ENCODE measurements at regions not wholly inside any gene's neighbourhood (a gene's known extent, or its start where the extent isn't known, plus 50 kb on each side); places are given as distances from the start of the nearest gene placed in this dataset.

- 100% methylated on average over 1 of the region's 1 CpG for WGBS (ENCODE audit: insufficient coverage)
- DNase-seq, result no peak
- Histone ChIP-seq H3K4me1 (ENCODE audit: control extremely low read depth in 1 of 4, control insufficient read depth in 4 of 4, insufficient read depth in 4 of 4, low read length in 3 of 4) (no peaks in the 10 kb centered on the region), H3K27me3 (replicated peaks in 2 of 5; ENCODE audit: control insufficient read depth in 4 of 5, insufficient read depth in 5 of 5, low read length in 4 of 5) (no peaks in the 10 kb centered on the region), H3K27ac (ENCODE audit: insufficient read depth in 1 of 2, low read depth in 1 of 2, low read length in 2 of 2, poor library complexity in 1 of 2, severe bottlenecking in 2 of 2) (no peak overlapping the region), H3K9me3 (ENCODE audit: control extremely low read depth in 1 of 5, control insufficient read depth in 4 of 5, insufficient read depth in 2 of 5, low read depth in 1 of 5, low read length in 4 of 5) (no peaks in the 10 kb centered on the region), H3K36me3 (ENCODE audit: control insufficient read depth in 4 of 4, insufficient read depth in 4 of 4, low read length in 3 of 4) (no peaks in the 10 kb centered on the region), H3K4me3 (ENCODE audit: control insufficient read depth in 1 of 7, extremely low read depth in 1 of 7, insufficient read depth in 4 of 7, low read depth in 2 of 7, low read length in 6 of 7) (no peak overlapping the region)
- ChIA-PET CTCF (no interaction called here), POLR2A (no interaction called here)
These were observed 244.9 kb upstream of the TYRP1 start for GRCh38 chr9:12448246-12448645.

- POLR2A ChIA-PET, result no interaction called here
- Histone ChIP-seq H3K27ac (ENCODE audit: insufficient read depth in 1 of 2, low read depth in 1 of 2, low read length in 2 of 2, poor library complexity in 1 of 2, severe bottlenecking in 2 of 2) (no peak overlapping the region), H3K4me1 (ENCODE audit: control extremely low read depth in 1 of 4, control insufficient read depth in 4 of 4, insufficient read depth in 4 of 4, low read length in 3 of 4) (no peaks in the 10 kb centered on the region), H3K4me3 (ENCODE audit: control insufficient read depth in 1 of 7, extremely low read depth in 1 of 7, insufficient read depth in 4 of 7, low read depth in 2 of 7, low read length in 6 of 7) (no peak overlapping the region), H3K36me3 (ENCODE audit: control insufficient read depth in 4 of 4, insufficient read depth in 4 of 4, low read length in 3 of 4) (no peaks in the 10 kb centered on the region), H3K27me3 (replicated peaks in 2 of 5; ENCODE audit: control insufficient read depth in 4 of 5, insufficient read depth in 5 of 5, low read length in 4 of 5) (peaks cover 0 to 3% (median 0%) of the 10 kb centered on the region in 5 experiments), H3K9me3 (ENCODE audit: control extremely low read depth in 1 of 5, control insufficient read depth in 4 of 5, insufficient read depth in 2 of 5, low read depth in 1 of 5, low read length in 4 of 5) (peaks cover 0 to 1% (median 0%) of the 10 kb centered on the region in 5 experiments)
- no CpG with 5 or more reads among the region's 1 CpG for WGBS (ENCODE audit: insufficient coverage)
- no peak for DNase-seq
- CTCF ChIA-PET, result no interaction called here
These were observed 235.9 kb upstream of the TYRP1 start for GRCh38 chr9:12457237-12457636.

- Histone ChIP-seq H3K9me3 (ENCODE audit: control extremely low read depth in 1 of 5, control insufficient read depth in 4 of 5, insufficient read depth in 2 of 5, low read depth in 1 of 5, low read length in 4 of 5) (no peaks in the 10 kb centered on the region), H3K4me3 (ENCODE audit: control insufficient read depth in 1 of 7, extremely low read depth in 1 of 7, insufficient read depth in 4 of 7, low read depth in 2 of 7, low read length in 6 of 7) (no peak overlapping the region), H3K4me1 (ENCODE audit: control extremely low read depth in 1 of 4, control insufficient read depth in 4 of 4, insufficient read depth in 4 of 4, low read length in 3 of 4) (no peaks in the 10 kb centered on the region), H3K27me3 (replicated peaks in 2 of 5; ENCODE audit: control insufficient read depth in 4 of 5, insufficient read depth in 5 of 5, low read length in 4 of 5) (peaks cover 0 to 3% (median 0%) of the 10 kb centered on the region in 5 experiments), H3K27ac (ENCODE audit: insufficient read depth in 1 of 2, low read depth in 1 of 2, low read length in 2 of 2, poor library complexity in 1 of 2, severe bottlenecking in 2 of 2) (no peak overlapping the region), H3K36me3 (ENCODE audit: control insufficient read depth in 4 of 4, insufficient read depth in 4 of 4, low read length in 3 of 4) (no peaks in the 10 kb centered on the region)
- ChIA-PET CTCF (no interaction called here), POLR2A (no interaction called here)
- DNase-seq, result no peak
- WGBS (ENCODE audit: insufficient coverage), result 100% methylated on average over 2 of the region's 2 CpGs
These were observed 231.3 kb upstream of the TYRP1 start for GRCh38 chr9:12461763-12462460.

- no peak overlapping the region for H3K27ac ChIP-seq (ENCODE audit: insufficient read depth in 1 of 2, low read depth in 1 of 2, low read length in 2 of 2, poor library complexity in 1 of 2, severe bottlenecking in 2 of 2)
- no peak overlapping the region for H3K4me3 ChIP-seq (ENCODE audit: control insufficient read depth in 1 of 7, extremely low read depth in 1 of 7, insufficient read depth in 4 of 7, low read depth in 2 of 7, low read length in 6 of 7)
- no peak for DNase-seq
- ChIA-PET POLR2A (no interaction called here), CTCF (interaction anchor here (1.1 kb wide), 1 partner anchor 8 kb away, joined by 4 read pairs; no protein-coding TSS in a partner anchor)
- no peaks in the 10 kb centered on the region for H3K9me3 ChIP-seq (ENCODE audit: control extremely low read depth in 1 of 5, control insufficient read depth in 4 of 5, insufficient read depth in 2 of 5, low read depth in 1 of 5, low read length in 4 of 5)
- no peaks in the 10 kb centered on the region for H3K36me3 ChIP-seq (ENCODE audit: control insufficient read depth in 4 of 4, insufficient read depth in 4 of 4, low read length in 3 of 4)
- no peaks in the 10 kb centered on the region for H3K4me1 ChIP-seq (ENCODE audit: control extremely low read depth in 1 of 4, control insufficient read depth in 4 of 4, insufficient read depth in 4 of 4, low read length in 3 of 4)
- H3K27me3 ChIP-seq (replicated peaks in 2 of 5; ENCODE audit: control insufficient read depth in 4 of 5, insufficient read depth in 5 of 5, low read length in 4 of 5), result peaks cover 0 to 3% (median 0%) of the 10 kb centered on the region in 5 experiments
These were observed 230.3 kb upstream of the TYRP1 start for GRCh38 chr9:12462861-12463260.

- no peak for DNase-seq
- POLR2A ChIA-PET, result no interaction called here
- H3K27ac ChIP-seq (ENCODE audit: insufficient read depth in 1 of 2, low read depth in 1 of 2, low read length in 2 of 2, poor library complexity in 1 of 2, severe bottlenecking in 2 of 2), result no peak overlapping the region
- no peaks in the 10 kb centered on the region for H3K4me1 ChIP-seq (ENCODE audit: control extremely low read depth in 1 of 4, control insufficient read depth in 4 of 4, insufficient read depth in 4 of 4, low read length in 3 of 4)
- H3K9me3 ChIP-seq (ENCODE audit: control extremely low read depth in 1 of 5, control insufficient read depth in 4 of 5, insufficient read depth in 2 of 5, low read depth in 1 of 5, low read length in 4 of 5), result no peaks in the 10 kb centered on the region
- peaks cover 0 to 2% (median 0%) of the 10 kb centered on the region in 5 experiments for H3K27me3 ChIP-seq (replicated peaks in 2 of 5; ENCODE audit: control insufficient read depth in 4 of 5, insufficient read depth in 5 of 5, low read length in 4 of 5)
- no peak overlapping the region for H3K4me3 ChIP-seq (ENCODE audit: control insufficient read depth in 1 of 7, extremely low read depth in 1 of 7, insufficient read depth in 4 of 7, low read depth in 2 of 7, low read length in 6 of 7)
- CTCF ChIA-PET, result interaction anchor here (1.1 kb wide), 1 partner anchor 8 kb away, joined by 4 read pairs; no protein-coding TSS in a partner anchor
- no peaks in the 10 kb centered on the region for H3K36me3 ChIP-seq (ENCODE audit: control insufficient read depth in 4 of 4, insufficient read depth in 4 of 4, low read length in 3 of 4)
- 83% methylated on average over 1 of the region's 3 CpGs for WGBS (ENCODE audit: insufficient coverage)
These were observed 229.5 kb upstream of the TYRP1 start for GRCh38 chr9:12463641-12464040.

GRCh38 chr9:12464400-12464799 lies 228.8 kb upstream of the TYRP1 start:
- POLR2A ChIA-PET, result no interaction called here
- no peak overlapping the region for H3K27ac ChIP-seq (ENCODE audit: insufficient read depth in 1 of 2, low read depth in 1 of 2, low read length in 2 of 2, poor library complexity in 1 of 2, severe bottlenecking in 2 of 2)
- WGBS (ENCODE audit: insufficient coverage), result no CpG with 5 or more reads among the region's 3 CpGs
- no peak overlapping the region for H3K4me3 ChIP-seq (ENCODE audit: control insufficient read depth in 1 of 7, extremely low read depth in 1 of 7, insufficient read depth in 4 of 7, low read depth in 2 of 7, low read length in 6 of 7)
- no peaks in the 10 kb centered on the region for H3K36me3 ChIP-seq (ENCODE audit: control insufficient read depth in 4 of 4, insufficient read depth in 4 of 4, low read length in 3 of 4)
- H3K4me1 ChIP-seq (ENCODE audit: control extremely low read depth in 1 of 4, control insufficient read depth in 4 of 4, insufficient read depth in 4 of 4, low read length in 3 of 4), result no peaks in the 10 kb centered on the region
- H3K27me3 ChIP-seq (replicated peaks in 2 of 5; ENCODE audit: control insufficient read depth in 4 of 5, insufficient read depth in 5 of 5, low read length in 4 of 5), result peaks cover 0 to 2% (median 0%) of the 10 kb centered on the region in 5 experiments
- no peak for DNase-seq
- CTCF ChIA-PET, result no interaction called here
- H3K9me3 ChIP-seq (ENCODE audit: control extremely low read depth in 1 of 5, control insufficient read depth in 4 of 5, insufficient read depth in 2 of 5, low read depth in 1 of 5, low read length in 4 of 5), result no peaks in the 10 kb centered on the region

GRCh38 chr9:12464910-12465512 lies 228.2 kb upstream of the TYRP1 start:
- whole genome bisulfite sequencing (ENCODE audit: insufficient coverage), result no CpG with 5 or more reads among the region's 2 CpGs
- H3K36me3 ChIP-seq (ENCODE audit: control insufficient read depth in 4 of 4, insufficient read depth in 4 of 4, low read length in 3 of 4), result no peaks in the 10 kb centered on the region
- H3K4me1 ChIP-seq (ENCODE audit: control extremely low read depth in 1 of 4, control insufficient read depth in 4 of 4, insufficient read depth in 4 of 4, low read length in 3 of 4), result no peaks in the 10 kb centered on the region
- peaks cover 0 to 2% (median 0%) of the 10 kb centered on the region in 5 experiments for H3K27me3 ChIP-seq (replicated peaks in 2 of 5; ENCODE audit: control insufficient read depth in 4 of 5, insufficient read depth in 5 of 5, low read length in 4 of 5)
- ChIA-PET POLR2A (no interaction called here), CTCF (no interaction called here)
- no peak overlapping the region for H3K27ac ChIP-seq (ENCODE audit: insufficient read depth in 1 of 2, low read depth in 1 of 2, low read length in 2 of 2, poor library complexity in 1 of 2, severe bottlenecking in 2 of 2)
- H3K9me3 ChIP-seq (ENCODE audit: control extremely low read depth in 1 of 5, control insufficient read depth in 4 of 5, insufficient read depth in 2 of 5, low read depth in 1 of 5, low read length in 4 of 5), result no peaks in the 10 kb centered on the region
- DNase-seq, result peak; percentile 13 to 40 (median 33)
- no peak overlapping the region for H3K4me3 ChIP-seq (ENCODE audit: control insufficient read depth in 1 of 7, extremely low read depth in 1 of 7, insufficient read depth in 4 of 7, low read depth in 2 of 7, low read length in 6 of 7)
